ENCODE measurements at regions not wholly inside any gene's neighbourhood (a gene's known extent, or its start where the extent isn't known, plus 50 kb on each side); places are given as distances from the start of the nearest gene placed in this dataset.

DNA sequence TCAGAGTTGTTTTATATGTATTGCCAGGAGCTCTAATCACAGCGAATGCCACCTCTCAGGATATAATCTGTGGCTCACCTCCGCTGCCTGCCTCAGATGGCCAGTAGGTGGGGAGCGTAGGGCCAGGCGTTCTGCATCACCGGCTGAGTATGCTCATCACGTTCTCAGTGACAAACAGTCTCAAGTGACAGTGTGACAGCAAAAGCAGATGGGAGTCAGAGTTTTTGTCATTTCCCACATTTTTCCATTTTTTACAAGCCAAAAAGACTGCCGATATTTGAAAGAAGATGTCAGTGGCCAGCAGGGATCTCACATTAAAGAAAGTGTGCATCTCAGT, 208.7 kb downstream of the ALDH8A1 start:
- Histone ChIP-seq H3K4me3 (replicated peaks; ENCODE audit: insufficient read depth, low read length) (no peak overlapping the region), H3K27me3 (ENCODE audit: insufficient read depth, poor library complexity, severe bottlenecking) (peaks cover 8% of the 10 kb centered on the region), H3K27ac (replicated peaks) (no peak overlapping the region)
- DNase-seq (ENCODE audit: low read depth in 1 of 2, low spot score in 1 of 2), result no peak
- TF ChIP-seq POLR2AphosphoS5 (IDR thresholded peaks at IDR 0.05; ENCODE audit: low read depth) (no peak), SPI1 (IDR thresholded peaks at IDR 0.05; ENCODE audit: borderline replicate concordance, low read depth) (no peak), CTCF (IDR thresholded peaks at IDR 0.05; ENCODE audit: insufficient read depth, low read length) (no peak), GABPA (IDR thresholded peaks at IDR 0.05; ENCODE audit: low read depth) (no peak)
- TF ChIP-seq, protein P1, sequence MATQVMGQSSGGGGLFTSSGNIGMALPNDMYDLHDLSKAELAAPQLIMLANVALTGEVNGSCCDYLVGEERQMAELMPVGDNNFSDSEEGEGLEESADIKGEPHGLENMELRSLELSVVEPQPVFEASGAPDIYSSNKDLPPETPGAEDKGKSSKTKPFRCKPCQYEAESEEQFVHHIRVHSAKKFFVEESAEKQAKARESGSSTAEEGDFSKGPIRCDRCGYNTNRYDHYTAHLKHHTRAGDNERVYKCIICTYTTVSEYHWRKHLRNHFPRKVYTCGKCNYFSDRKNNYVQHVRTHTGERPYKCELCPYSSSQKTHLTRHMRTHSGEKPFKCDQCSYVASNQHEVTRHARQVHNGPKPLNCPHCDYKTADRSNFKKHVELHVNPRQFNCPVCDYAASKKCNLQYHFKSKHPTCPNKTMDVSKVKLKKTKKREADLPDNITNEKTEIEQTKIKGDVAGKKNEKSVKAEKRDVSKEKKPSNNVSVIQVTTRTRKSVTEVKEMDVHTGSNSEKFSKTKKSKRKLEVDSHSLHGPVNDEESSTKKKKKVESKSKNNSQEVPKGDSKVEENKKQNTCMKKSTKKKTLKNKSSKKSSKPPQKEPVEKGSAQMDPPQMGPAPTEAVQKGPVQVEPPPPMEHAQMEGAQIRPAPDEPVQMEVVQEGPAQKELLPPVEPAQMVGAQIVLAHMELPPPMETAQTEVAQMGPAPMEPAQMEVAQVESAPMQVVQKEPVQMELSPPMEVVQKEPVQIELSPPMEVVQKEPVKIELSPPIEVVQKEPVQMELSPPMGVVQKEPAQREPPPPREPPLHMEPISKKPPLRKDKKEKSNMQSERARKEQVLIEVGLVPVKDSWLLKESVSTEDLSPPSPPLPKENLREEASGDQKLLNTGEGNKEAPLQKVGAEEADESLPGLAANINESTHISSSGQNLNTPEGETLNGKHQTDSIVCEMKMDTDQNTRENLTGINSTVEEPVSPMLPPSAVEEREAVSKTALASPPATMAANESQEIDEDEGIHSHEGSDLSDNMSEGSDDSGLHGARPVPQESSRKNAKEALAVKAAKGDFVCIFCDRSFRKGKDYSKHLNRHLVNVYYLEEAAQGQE (IDR thresholded peaks at IDR 0.05; ENCODE audit: insufficient replicate concordance, low read depth), result no peak

- DNase-seq (ENCODE audit: low read depth in 1 of 2, low spot score in 1 of 2), result no peak
- Histone ChIP-seq H3K27ac (replicated peaks) (no peak overlapping the region), H3K27me3 (ENCODE audit: insufficient read depth, poor library complexity, severe bottlenecking) (peaks cover 8% of the 10 kb centered on the region), H3K4me3 (replicated peaks; ENCODE audit: insufficient read depth, low read length) (no peak overlapping the region)
- TF ChIP-seq GABPA (IDR thresholded peaks at IDR 0.05; ENCODE audit: low read depth) (no peak), SPI1 (IDR thresholded peaks at IDR 0.05; ENCODE audit: borderline replicate concordance, low read depth) (no peak), POLR2AphosphoS5 (IDR thresholded peaks at IDR 0.05; ENCODE audit: low read depth) (no peak), CTCF (IDR thresholded peaks at IDR 0.05; ENCODE audit: insufficient read depth, low read length) (no peak)
- TF ChIP-seq, protein P1 (IDR thresholded peaks at IDR 0.05; ENCODE audit: insufficient replicate concordance, low read depth), result no peak
These were observed 209.3 kb downstream of the ALDH8A1 start for GRCh38 chr6:134740473-134741199.

- H3K27ac ChIP-seq (replicated peaks), result no peak overlapping the region
- DNase-seq (ENCODE audit: low read depth in 1 of 2, low spot score in 1 of 2), result no peak
- no peak overlapping the region for H3K4me3 ChIP-seq (replicated peaks; ENCODE audit: insufficient read depth, low read length)
- peaks cover 8% of the 10 kb centered on the region for H3K27me3 ChIP-seq (ENCODE audit: insufficient read depth, poor library complexity, severe bottlenecking)
- TF ChIP-seq POLR2AphosphoS5 (IDR thresholded peaks at IDR 0.05; ENCODE audit: low read depth) (no peak), CTCF (IDR thresholded peaks at IDR 0.05; ENCODE audit: insufficient read depth, low read length) (no peak), SPI1 (IDR thresholded peaks at IDR 0.05; ENCODE audit: borderline replicate concordance, low read depth) (no peak), GABPA (IDR thresholded peaks at IDR 0.05; ENCODE audit: low read depth) (no peak)
- TF ChIP-seq, protein P1 (IDR thresholded peaks at IDR 0.05; ENCODE audit: insufficient replicate concordance, low read depth), result no peak
These were observed 209.9 kb downstream of the ALDH8A1 start for GRCh38 chr6:134740027-134740373.

Data from HL-60 (cell line).